ENCODE measurements at regions not wholly inside any gene's neighbourhood (a gene's known extent, or its start where the extent isn't known, plus 50 kb on each side); places are given as distances from the start of the nearest gene placed in this dataset.

GRCh38 chr11:70805971-70806370, 407.6 kb downstream of the CTTN start:
- no peak for TF ChIP-seq ZNF564 (CRISPR knock-in tag; IDR thresholded peaks at IDR 0.05)
- no peak for TF ChIP-seq ESRRA (CRISPR knock-in tag; IDR thresholded peaks at IDR 0.05; ENCODE audit: low read depth)
- TF ChIP-seq TAF15 (IDR thresholded peaks at IDR 0.05; ENCODE audit: low read depth, low read length, poor library complexity, severe bottlenecking) = no peak
- no peak for TF ChIP-seq TEAD2 (CRISPR knock-in tag; IDR thresholded peaks at IDR 0.05)
- TF ChIP-seq TGIF2 (CRISPR knock-in tag; IDR thresholded peaks at IDR 0.05) = no peak
- no peak for TF ChIP-seq ZNF780A (CRISPR knock-in tag; IDR thresholded peaks at IDR 0.05)
- no peak for TF ChIP-seq TOE1 (CRISPR knock-in tag; IDR thresholded peaks at IDR 0.05)
- TF ChIP-seq CTCF (CRISPR knock-in tag; IDR thresholded peaks at IDR 0.05) = no peak
- TF ChIP-seq TAF1 (CRISPR knock-in tag; IDR thresholded peaks at IDR 0.05) = no peak
- TF ChIP-seq HDAC6 (IDR thresholded peaks at IDR 0.05; ENCODE audit: low read depth, low read length) = no peak
- TF ChIP-seq REST (IDR thresholded peaks at IDR 0.05; ENCODE audit: borderline replicate concordance in 1 of 2, low read depth in 1 of 2, low read length in 2 of 2) = no peak
